ENCODE measurements at regions not wholly inside any gene's neighbourhood (a gene's known extent, or its start where the extent isn't known, plus 50 kb on each side); places are given as distances from the start of the nearest gene placed in this dataset.
"Not testable (repeated sequence)": the region's sequence is repeated elsewhere in the genome, so short reads cannot be mapped to it uniquely, and the experiment has no call there.

DNA sequence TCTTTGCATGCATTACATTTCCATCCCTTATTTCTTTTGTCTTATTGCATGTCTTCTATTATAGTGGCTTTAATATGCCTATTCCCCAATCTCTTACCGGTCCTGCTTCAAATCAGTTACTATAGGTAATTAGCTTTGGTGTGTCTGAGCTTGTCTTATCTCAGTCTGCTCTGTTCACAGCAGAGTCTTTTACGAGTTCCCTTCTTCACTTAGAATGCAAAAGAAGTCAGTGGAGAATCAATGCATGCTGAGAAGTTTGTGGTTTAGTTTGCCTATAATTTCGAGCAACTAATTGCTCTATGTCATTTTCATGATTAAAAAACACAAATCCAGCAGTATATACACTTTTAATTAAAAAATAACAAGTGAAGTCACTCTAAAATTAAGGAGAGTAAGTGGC, 545.0 kb downstream of the SLCO4C1 start (continued):
- no peak for TF ChIP-seq SRF (IDR thresholded peaks at IDR 0.05; ENCODE audit: low read depth, low read length)
- TF ChIP-seq BRCA1 (IDR thresholded peaks at IDR 0.05; ENCODE audit: low read depth, low read length) = no peak
- TF ChIP-seq, protein P1, sequence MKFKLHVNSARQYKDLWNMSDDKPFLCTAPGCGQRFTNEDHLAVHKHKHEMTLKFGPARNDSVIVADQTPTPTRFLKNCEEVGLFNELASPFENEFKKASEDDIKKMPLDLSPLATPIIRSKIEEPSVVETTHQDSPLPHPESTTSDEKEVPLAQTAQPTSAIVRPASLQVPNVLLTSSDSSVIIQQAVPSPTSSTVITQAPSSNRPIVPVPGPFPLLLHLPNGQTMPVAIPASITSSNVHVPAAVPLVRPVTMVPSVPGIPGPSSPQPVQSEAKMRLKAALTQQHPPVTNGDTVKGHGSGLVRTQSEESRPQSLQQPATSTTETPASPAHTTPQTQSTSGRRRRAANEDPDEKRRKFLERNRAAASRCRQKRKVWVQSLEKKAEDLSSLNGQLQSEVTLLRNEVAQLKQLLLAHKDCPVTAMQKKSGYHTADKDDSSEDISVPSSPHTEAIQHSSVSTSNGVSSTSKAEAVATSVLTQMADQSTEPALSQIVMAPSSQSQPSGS (IDR thresholded peaks at IDR 0.05; ENCODE audit: low read length) = no peak

DNA sequence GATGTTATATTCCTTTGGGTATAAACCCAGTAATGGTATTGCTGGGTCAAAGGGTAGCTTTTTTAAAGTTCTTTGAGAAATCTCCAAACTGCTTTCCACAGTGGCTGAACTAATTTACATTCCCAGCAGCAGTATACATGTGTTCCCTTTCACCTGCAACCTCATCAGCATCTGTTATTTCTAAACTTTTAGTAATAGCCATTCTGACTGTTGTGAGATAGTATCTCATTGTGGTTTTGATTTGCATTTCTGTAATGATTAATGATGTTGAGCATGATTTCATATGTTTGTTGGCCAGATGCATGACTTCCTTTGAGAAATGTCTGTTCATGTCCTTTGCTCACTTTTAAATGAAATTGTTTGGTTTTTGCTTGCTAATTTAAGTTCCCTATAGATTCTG, 553.1 kb downstream of the SLCO4C1 start:
- H3K4me1 ChIP-seq (replicated peaks in 1 of 4; ENCODE audit: control insufficient read depth in 3 of 4, insufficient read depth in 4 of 4, low read length in 3 of 4); H3K9ac ChIP-seq (replicated peaks in 1 of 4; ENCODE audit: extremely low read depth in 1 of 4, low read depth in 3 of 4, low read length in 3 of 4); H3K4me2 ChIP-seq (ENCODE audit: insufficient read depth in 1 of 2, low read depth in 2 of 2, low read length in 2 of 2); H2AK5ac ChIP-seq (ENCODE audit: low read depth, low read length); H3K79me2 ChIP-seq (ENCODE audit: control insufficient read depth in 1 of 2, insufficient read depth in 2 of 2, low read length in 2 of 2); H2AFZ ChIP-seq (ENCODE audit: low read length); H3K27ac ChIP-seq (ENCODE audit: low read depth, low read length); H3K27me3 ChIP-seq (replicated peaks in 1 of 4; ENCODE audit: control insufficient read depth in 3 of 4, extremely low read depth in 1 of 4, insufficient read depth in 3 of 4, low read length in 3 of 4); H3K14ac ChIP-seq (ENCODE audit: insufficient read length); DNase-seq (ENCODE audit: low read depth in 1 of 2, low spot score in 2 of 2); H4K8ac ChIP-seq (ENCODE audit: extremely low read depth, insufficient read depth, low read length); H2BK120ac ChIP-seq (replicated peaks; ENCODE audit: low read depth, low read length); H2BK15ac ChIP-seq (ENCODE audit: low read length); H3K4me3 ChIP-seq (ENCODE audit: extremely low read depth in 1 of 4, insufficient read depth in 2 of 4, low read depth in 3 of 4, low read length in 4 of 4); H4K20me1 ChIP-seq (replicated peaks in 1 of 2; ENCODE audit: control insufficient read depth in 1 of 2, insufficient read depth in 2 of 2, low read length in 2 of 2); H3K23me2 ChIP-seq (ENCODE audit: low read depth, low read length); H2BK5ac ChIP-seq (ENCODE audit: low read depth, low read length); FAIRE-seq; H3K9me3 ChIP-seq (ENCODE audit: insufficient read depth in 2 of 2, low read depth in 1 of 2, low read length in 1 of 2); H2BK20ac ChIP-seq (ENCODE audit: low read length); H3K18ac ChIP-seq (ENCODE audit: extremely low read depth, low read length); H3K56ac ChIP-seq (replicated peaks; ENCODE audit: insufficient read length, low read depth, low read length); H3K23ac ChIP-seq (ENCODE audit: insufficient read length); POLR2A ChIA-PET (ENCODE audit: partially characterized antibody); H3K79me1 ChIP-seq (ENCODE audit: low read depth, low read length); H4K5ac ChIP-seq (ENCODE audit: insufficient read length, low read depth, low read length); H2BK12ac ChIP-seq (ENCODE audit: low read depth, low read length); H3K36me3 ChIP-seq (ENCODE audit: control insufficient read depth in 2 of 4, insufficient read depth in 4 of 4, low read length in 3 of 4); H4K91ac ChIP-seq (replicated peaks; ENCODE audit: insufficient read length, low read length); H3K4ac ChIP-seq (replicated peaks; ENCODE audit: insufficient read length, low read depth, low read length): not testable (repeated sequence)
- CTCF ChIA-PET (ENCODE audit: partially characterized antibody) = interaction anchor here (0.6 to 1.5 kb wide), 2 partner anchors 13 to 394 kb away, joined by 3 to 9 read pairs; no protein-coding TSS in a partner anchor

Measured in H1 (cell line).